ENCODE measurements at regions not wholly inside any gene's neighbourhood (a gene's known extent, or its start where the extent isn't known, plus 50 kb on each side); places are given as distances from the start of the nearest gene placed in this dataset.

DNA sequence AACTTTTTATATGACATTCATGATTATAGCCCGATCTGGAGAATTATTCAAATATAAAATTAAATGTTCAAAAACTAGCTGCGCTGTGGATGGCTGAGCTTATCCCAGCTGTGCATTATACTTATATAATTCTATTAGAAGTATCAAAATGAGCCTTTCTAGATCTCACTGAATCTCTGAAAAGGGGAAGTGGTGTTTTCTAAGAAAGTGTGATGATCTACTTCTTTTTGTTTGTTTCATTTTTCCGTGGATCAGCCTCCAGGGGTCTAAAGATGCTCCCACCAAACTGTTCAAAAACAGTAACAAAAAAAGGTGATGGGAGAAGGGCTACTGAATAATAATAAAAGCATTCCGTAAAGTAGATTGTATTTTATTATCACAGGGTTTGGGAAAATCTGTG is 411.3 kb upstream of the PSMD7 start:
- TF ChIP-seq, protein P1, sequence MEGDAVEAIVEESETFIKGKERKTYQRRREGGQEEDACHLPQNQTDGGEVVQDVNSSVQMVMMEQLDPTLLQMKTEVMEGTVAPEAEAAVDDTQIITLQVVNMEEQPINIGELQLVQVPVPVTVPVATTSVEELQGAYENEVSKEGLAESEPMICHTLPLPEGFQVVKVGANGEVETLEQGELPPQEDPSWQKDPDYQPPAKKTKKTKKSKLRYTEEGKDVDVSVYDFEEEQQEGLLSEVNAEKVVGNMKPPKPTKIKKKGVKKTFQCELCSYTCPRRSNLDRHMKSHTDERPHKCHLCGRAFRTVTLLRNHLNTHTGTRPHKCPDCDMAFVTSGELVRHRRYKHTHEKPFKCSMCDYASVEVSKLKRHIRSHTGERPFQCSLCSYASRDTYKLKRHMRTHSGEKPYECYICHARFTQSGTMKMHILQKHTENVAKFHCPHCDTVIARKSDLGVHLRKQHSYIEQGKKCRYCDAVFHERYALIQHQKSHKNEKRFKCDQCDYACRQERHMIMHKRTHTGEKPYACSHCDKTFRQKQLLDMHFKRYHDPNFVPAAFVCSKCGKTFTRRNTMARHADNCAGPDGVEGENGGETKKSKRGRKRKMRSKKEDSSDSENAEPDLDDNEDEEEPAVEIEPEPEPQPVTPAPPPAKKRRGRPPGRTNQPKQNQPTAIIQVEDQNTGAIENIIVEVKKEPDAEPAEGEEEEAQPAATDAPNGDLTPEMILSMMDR (IDR thresholded peaks at IDR 0.05 in 8 of 11, conservative IDR thresholded peaks at IDR 0.05 in 3 of 11) = no peak
- TF ChIP-seq POLR2A (IDR thresholded peaks at IDR 0.05) (no peak), POLR2AphosphoS5 (IDR thresholded peaks at IDR 0.05) (no peak)

Data from spleen (tissue), 7 donors.